HG03520 (cell line): ENCODE measurements at regions not wholly inside any gene's neighbourhood (a gene's known extent, or its start where the extent isn't known, plus 50 kb on each side); places are given as distances from the start of the nearest gene placed in this dataset.
"Not testable (repeated sequence)": the region's sequence is repeated elsewhere in the genome, so short reads cannot be mapped to it uniquely, and the experiment has no call there.

Source experiments
- ATAC-seq: cut with Tn5 transposase; IDR thresholded peaks from one replicate; pipeline ENCODE4 v1.9.1; 2021; ENCODE audit warnings: mild to moderate bottlenecking, moderate library complexity; ENCODE audit not compliant: unreplicated experiment

DNA sequence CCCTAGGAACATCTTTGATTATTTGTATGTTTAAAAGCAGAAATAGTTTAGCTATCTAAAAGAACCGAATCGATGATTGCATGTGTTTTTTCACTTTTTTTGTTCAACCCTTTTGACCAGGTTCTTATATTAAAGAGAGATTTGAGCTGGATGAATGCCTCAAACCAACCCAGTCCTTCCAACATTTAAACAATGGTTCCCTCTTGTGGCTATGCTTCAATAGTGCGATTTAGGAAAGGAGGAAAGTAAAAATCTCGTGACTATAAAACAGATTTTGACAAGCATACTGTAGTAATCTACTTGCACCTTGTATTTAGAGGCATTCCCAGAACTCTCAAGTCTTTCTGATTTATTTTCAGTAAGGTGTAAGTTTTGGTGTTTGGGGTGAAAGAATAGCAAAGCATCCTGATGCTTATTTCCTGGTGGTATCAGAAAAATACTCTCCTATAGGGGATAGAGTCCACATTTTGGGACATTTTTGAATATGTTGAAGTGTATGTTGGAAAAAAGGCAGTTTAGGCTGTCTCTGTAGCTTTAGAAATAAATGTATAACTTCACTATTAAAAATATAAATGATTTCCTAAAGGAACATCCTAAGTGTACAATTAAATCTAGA is 159.6 kb upstream of the KCNH8 start:
- no peak for ATAC-seq

DNA sequence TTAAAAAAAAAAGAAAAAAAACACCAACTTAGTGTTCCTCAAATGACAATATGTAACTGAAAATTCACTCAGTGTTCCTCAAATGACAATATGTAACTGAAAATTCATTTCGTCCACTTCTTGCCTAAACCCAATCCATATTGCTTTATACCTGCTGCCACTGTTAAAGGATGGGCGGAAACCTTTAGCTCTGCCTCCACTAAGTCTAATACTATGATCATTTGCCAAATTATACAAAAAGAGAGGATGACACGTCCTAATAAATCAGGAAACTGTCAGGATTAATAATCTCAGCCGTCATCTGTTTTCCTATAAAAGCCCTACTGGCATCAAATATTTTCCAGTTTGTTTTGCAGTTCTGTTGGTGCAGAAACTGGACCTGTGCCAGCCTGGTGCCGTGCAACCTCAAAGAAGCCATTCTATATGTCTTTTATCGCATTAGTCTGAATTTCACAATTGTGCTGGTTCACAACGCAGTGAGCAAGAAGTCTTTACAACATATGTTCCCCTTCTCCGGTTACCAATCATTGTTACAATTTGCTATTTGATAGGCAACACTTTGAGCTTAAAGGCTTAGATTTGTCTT is 160.4 kb upstream of the KCNH8 start:
- no peak for ATAC-seq

- no peak for ATAC-seq
Measured at GRCh38 chr3:18987070-18987469, 161.2 kb upstream of the KCNH8 start.

DNA sequence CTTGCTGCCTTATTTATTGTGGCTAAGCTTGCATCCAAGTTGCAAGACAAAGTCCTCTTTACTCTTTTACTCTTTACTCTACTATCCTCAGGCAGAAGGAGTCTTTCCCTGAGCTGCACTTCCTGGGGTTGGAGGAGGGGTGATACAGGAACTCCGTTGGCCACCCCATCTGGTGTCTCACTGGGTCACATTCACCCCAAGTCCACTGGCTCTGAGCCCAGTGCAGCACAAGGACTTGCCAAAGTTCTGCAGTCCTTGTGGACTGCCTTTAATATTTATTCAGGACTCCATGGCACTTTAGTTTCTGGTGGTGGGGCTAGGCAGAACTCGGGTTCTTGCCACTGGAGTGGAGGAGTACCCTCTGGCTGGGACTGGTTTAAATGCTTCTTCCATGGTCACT is 165.4 kb upstream of the KCNH8 start:
- no peak for ATAC-seq

GRCh38 chr3:18976102-18976501 is 172.2 kb upstream of the KCNH8 start:
- not testable (repeated sequence) for ATAC-seq

DNA sequence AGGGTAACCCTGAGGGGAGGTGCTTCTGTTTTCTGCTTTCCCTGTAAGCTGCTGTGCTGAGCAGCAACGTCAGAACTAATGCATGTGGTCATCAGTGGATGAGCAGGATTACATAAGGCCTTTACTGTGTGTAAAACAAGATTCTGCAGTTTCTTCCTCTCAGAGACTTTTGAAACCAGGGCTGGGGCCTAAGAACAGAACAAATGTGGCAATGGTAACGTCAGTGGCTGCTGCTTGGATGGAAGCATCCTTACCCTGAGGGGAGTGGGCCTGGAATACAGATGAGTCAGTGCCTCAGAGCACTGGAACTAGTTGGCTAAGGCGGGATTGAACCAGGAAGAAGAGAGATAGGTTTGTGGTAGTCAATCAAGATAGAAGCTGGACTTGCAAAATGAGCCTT is 180.2 kb upstream of the KCNH8 start:
- ATAC-seq: no peak

DNA sequence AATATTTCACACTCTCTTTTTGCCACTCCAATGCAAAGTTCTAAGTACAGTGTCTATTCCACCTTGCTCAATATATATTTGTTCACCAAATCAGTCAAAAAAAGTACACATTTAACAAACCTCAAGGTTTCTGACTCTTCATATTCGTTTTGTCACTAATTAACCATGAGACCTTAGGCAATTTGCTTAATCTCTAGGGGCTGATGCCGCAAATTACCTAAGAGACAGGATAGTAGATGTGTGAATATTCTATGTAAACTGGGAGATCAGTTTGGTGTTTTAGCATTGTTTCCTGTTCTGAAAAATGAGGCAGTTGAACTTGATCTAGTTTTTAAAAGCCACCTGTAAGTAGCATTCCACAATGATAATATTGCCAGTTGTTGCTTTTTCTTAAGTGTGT is 182.5 kb upstream of the KCNH8 start:
- no peak for ATAC-seq

DNA sequence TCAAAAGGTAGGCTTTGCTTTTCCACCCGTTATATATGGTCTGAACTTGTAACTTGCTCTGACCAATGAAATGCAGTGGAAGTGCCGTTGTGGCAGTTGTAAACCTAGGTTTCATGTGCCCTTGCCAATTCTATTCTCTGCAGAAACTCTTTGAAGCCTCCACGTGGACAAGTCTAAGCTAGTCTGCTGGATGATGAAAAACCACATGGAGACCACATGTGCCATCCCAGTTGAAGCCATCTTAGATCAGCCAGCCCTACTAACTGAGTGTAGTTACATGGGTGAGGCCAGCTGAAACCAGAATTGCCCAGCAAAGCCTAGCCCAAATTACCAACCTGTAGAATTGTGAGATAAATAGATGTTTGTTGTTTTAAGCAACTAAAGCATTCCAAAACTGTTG is 183.7 kb upstream of the KCNH8 start:
- no peak for ATAC-seq

- no peak for ATAC-seq
Measured at GRCh38 chr3:18951333-18951732, 197.0 kb upstream of the KCNH8 start.

DNA sequence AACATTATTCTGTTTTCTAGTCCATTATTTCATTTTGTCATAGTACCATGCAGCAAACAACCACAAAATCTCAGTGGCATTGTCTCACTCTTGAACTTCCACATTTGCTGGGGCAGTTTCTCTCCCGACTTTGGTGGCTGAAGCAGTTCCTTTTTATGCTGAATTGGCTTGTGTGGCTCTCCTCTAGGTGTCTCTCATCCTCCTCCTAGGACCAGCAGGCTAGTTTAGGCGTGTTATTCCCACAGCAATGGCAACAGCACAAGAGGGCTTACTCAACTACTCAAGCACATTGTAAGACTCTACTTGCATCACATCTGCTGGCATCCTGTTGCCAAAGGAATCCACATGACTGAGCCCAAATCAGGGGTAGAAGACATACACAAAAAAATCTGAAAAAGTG is 201.8 kb upstream of the KCNH8 start:
- no peak for ATAC-seq

GRCh38 chr3:18937574-18937973 is 210.7 kb upstream of the KCNH8 start:
- peak; percentile 100 for ATAC-seq

- no peak for ATAC-seq
Measured at GRCh38 chr3:18919158-18919557, 229.2 kb upstream of the KCNH8 start.

DNA sequence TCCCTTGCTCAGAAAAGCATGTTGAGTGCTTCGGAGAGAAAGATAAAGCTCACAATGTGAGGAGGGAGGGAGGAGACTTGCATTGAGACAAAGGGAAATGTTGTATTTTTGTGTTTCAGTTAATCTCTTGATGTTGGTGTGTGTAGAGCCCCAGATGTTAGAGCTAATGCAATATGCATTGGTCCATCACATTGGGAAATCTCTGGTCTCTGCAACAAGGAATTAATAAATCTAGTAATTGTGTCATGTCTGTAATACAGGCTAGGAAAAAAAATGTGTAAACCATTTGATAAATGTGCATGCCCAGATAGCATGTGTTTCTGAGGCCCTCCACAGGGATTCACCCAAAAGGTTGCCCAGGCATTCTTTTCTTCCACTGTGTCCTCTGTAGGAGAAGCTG is 230.4 kb upstream of the KCNH8 start:
- no peak for ATAC-seq

- ATAC-seq: no peak
Measured at GRCh38 chr3:18902081-18902793, 246.1 kb upstream of the KCNH8 start.

DNA sequence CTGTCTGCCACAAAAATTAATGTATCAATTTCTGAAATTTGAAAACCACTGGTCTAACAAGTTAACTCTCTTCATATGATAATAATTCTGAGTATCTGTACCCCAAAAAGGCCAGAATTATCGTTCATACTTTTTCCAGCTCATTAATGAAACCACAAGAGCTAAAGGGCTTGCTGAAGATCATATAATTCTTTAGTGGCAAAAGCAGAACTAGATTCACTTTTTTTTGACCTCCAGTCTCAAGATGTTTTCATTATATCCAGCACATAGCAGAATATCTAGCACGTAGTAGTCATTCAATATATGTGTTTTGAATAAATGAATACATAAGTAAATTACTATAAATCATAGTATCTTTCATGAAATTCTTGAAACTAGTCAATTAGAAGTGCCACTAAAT is 246.7 kb upstream of the KCNH8 start:
- no peak for ATAC-seq

DNA sequence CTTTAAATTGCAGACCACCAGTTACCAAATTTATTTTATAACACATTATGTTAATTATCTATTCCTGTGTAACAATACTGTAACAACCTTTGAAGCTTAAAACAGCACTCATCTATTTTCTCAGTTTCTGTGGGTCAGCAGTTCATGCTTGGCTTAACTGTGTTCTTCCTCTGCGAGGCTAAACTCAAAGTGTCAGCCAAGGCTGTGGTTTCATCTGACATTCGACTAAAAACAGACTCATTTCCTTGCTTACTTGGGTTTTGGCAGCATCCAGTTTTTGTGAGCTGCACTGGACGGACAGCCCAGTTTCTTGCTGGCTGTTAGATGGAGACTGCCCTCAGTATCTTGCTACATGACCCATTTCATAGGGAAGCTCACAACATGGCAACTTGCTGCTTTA is 247.3 kb upstream of the KCNH8 start:
- ATAC-seq: peak; percentile 68

DNA sequence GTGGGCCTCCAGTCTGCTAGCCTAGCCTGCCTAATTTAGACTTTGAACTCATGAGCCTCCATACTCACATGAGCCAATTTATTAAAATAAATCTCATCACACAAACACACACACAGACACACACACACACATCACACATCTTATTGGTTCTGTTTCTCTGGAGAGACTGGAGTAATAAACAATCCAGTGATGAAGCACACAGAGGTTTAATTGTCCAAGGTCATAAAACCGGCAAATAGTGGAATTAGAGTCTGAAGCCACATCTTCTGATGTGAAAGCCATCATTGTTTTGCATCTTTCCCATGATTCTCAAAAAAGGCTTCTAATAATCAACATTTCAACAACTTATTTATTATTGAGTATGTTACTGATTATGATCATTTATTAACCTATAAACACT is 249.4 kb upstream of the KCNH8 start:
- ATAC-seq: no peak

DNA sequence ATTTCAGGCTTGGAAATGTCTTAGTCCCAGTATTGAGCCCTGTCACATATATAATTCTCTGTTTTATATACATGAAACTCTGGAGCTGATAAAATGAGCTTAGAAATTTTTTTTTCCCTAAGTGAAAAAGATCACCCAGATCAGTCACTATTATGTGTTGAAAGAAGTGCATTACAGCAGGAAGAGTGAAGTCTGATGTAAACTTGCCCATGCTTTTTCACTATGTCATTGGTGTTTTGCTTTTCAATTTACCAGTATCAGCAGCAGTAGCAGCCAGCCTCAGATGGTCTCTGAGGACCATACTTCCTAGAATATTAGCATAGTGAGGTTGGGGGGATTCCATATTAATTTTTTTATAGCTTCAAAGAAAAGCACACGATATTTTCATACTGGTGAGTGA is 255.6 kb upstream of the KCNH8 start:
- ATAC-seq: no peak

- ATAC-seq: no peak
Measured at GRCh38 chr3:18892047-18892446, 256.3 kb upstream of the KCNH8 start.

GRCh38 chr3:18891641-18892040 is 256.7 kb upstream of the KCNH8 start:
- no peak for ATAC-seq

DNA sequence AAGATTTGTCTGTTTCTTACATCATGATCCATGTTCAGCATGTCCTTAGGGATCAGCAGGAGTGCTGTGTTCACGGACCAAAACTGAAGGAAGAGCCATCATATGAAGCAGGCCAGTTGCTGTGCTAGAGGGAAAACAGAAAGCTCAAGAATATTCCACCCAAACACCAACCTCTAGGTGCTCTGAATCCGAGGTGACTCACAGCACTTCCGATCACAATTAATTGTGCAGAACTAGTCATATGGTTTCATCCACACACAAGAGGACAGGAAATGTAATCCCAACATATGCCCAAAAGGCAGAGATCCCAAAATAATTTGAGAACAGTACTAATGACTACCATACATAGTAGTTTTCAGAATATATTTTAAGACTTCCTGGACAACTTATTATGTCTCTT is 257.9 kb upstream of the KCNH8 start:
- ATAC-seq: no peak

- no peak for ATAC-seq
Measured at GRCh38 chr3:18888819-18889218, 259.5 kb upstream of the KCNH8 start.

DNA sequence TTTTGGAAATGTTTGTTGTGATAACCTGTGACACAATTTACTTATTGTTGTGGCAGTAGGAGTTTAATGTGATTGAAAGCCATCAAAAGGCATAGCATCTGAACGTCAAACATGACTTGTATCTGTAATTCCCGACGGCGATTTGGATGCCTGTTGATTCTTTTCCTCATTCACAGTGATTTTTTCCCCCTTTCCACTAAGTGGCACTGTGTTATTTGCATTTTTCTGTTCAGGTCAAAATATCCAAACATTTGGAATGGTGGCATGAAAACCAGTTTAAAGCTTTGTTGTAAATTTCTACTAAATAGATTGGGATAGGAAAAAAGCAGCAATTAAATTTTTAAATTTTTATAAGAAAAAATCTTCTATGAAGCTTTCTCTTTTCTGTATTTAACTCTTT is 259.9 kb upstream of the KCNH8 start:
- no peak for ATAC-seq
